GM12874 (cell line): ENCODE measurements at regions not wholly inside any gene's neighbourhood (a gene's known extent, or its start where the extent isn't known, plus 50 kb on each side); places are given as distances from the start of the nearest gene placed in this dataset.

Experiments
- CTCF ChIP-seq: IDR thresholded peaks from 2 replicates; pipeline ENCODE4 v1.5.1; 2011; ENCODE audit warnings: low read depth, mild to moderate bottlenecking, control low read depth, low read length, moderate library complexity; ENCODE audit not compliant: insufficient read depth

GRCh38 chr16:7765079-7765550 lies 432.5 kb downstream of the RBFOX1 start:
- TF ChIP-seq CTCF = no peak

- no peak for TF ChIP-seq CTCF
Measured at GRCh38 chr16:7763111-7763510, 430.5 kb downstream of the RBFOX1 start.
